ENCODE measurements at regions not wholly inside any gene's neighbourhood (a gene's known extent, or its start where the extent isn't known, plus 50 kb on each side); places are given as distances from the start of the nearest gene placed in this dataset.
A peak's percentile ranks its signal among the peaks of the same experiment; 100 is the strongest.

GRCh38 chr12:90102957-90103652, 394.5 kb upstream of the ATP2B1 start:
- RAD21 ChIA-PET (ENCODE audit: unreplicated experiment): interaction anchor here (0.6 to 3.4 kb wide), 9 partner anchors 90 to 565 kb away, joined by 3 to 37 read pairs (median 3); no protein-coding TSS in a partner anchor
- POLR2A ChIA-PET: interaction anchor here (1.7 kb wide), 1 partner anchor 559 kb away, joined by 7 read pairs; no protein-coding TSS in a partner anchor
- peak; percentile 93 for FAIRE-seq
- peak; percentile 24 for DNase-seq (ENCODE audit: low read depth, low spot score)
- H3K27me3 ChIP-seq (replicated peaks in 1 of 2; ENCODE audit: control insufficient read depth in 2 of 2, insufficient read depth in 2 of 2, low read length in 1 of 2): no peaks in the 10 kb centered on the region
- H3K9me3 ChIP-seq (replicated peaks; ENCODE audit: control insufficient read depth, insufficient read depth, low read length): no peaks in the 10 kb centered on the region
- no peak overlapping the region for H2AFZ ChIP-seq (ENCODE audit: control insufficient read depth, low read depth, low read length)
- no peaks in the 10 kb centered on the region for H4K20me1 ChIP-seq (ENCODE audit: control insufficient read depth, insufficient read depth)
- BruUV-seq (replicated peaks): no TSS peak
- no peaks in the 10 kb centered on the region for H3K79me2 ChIP-seq (ENCODE audit: control insufficient read depth, insufficient read depth, low read length)
- H3K4me2 ChIP-seq (ENCODE audit: control insufficient read depth, insufficient read depth): no peak overlapping the region
- H3K4me3 ChIP-seq: no peak overlapping the region
- in situ Hi-C loops (cut with MboI) (loop anchor here (5.0 kb wide), 1 partner anchor 561 kb away; no protein-coding TSS in a partner anchor), intact Hi-C loops (cut with micrococcal nuclease; ENCODE audit: unreplicated experiment) (loop anchor here (1.0 to 5.0 kb wide), 5 partner anchors 149 to 560 kb away; partner anchors contain the start of gene ATP2B1)
- H3K4me1 ChIP-seq (ENCODE audit: control insufficient read depth, insufficient read depth, low read length): no peaks in the 10 kb centered on the region
- ATAC-seq: peak; percentile 98
- no peak overlapping the region for H3K9ac ChIP-seq (ENCODE audit: control insufficient read depth, insufficient read depth, low read length)
- 0 out of 2 replicates have a peak, but pooled peaks have one; percentile 38 for TF ChIP-seq FOXM1 (IDR thresholded peaks at IDR 0.05; ENCODE audit: low read depth, low read length)
- no peak for TF ChIP-seq BCL11A (IDR thresholded peaks at IDR 0.05; ENCODE audit: low read depth, low read length)
- 0 out of 2 replicates have a peak, but pooled peaks have one; percentile 25 for TF ChIP-seq NFIC (IDR thresholded peaks at IDR 0.05; ENCODE audit: low read depth, low read length)
- TF ChIP-seq SMC3 (IDR thresholded peaks at IDR 0.05; ENCODE audit: borderline replicate concordance, low read length): peak; percentile 71
- no peak for TF ChIP-seq HSF1 (IDR thresholded peaks at IDR 0.05; ENCODE audit: low read depth, low read length)
- TF ChIP-seq RUNX3 (IDR thresholded peaks at IDR 0.05; ENCODE audit: low read length): 0 out of 2 replicates have a peak, but pooled peaks have one; percentile 9
- peak; percentile 79 for TF ChIP-seq ZNF384 (IDR thresholded peaks at IDR 0.05; ENCODE audit: borderline replicate concordance, low read depth, low read length)
- no peak for TF ChIP-seq HCFC1 (IDR thresholded peaks at IDR 0.05; ENCODE audit: low read length)
- peak; percentile 56 to 62 (median 57) for TF ChIP-seq CTCF (IDR thresholded peaks at IDR 0.05 in 2 of 3, conservative IDR thresholded peaks at IDR 0.05 in 1 of 3; ENCODE audit: control insufficient read depth in 2 of 3, extremely low read depth in 1 of 3, insufficient read depth in 1 of 3, low read depth in 3 of 3, low read length in 3 of 3)
- TF ChIP-seq RAD21 (IDR thresholded peaks at IDR 0.05; ENCODE audit: insufficient read depth, low read depth, low read length): peak; percentile 63
- CTCF ChIA-PET: interaction anchor here (0.6 to 6.6 kb wide), 16 partner anchors 18 to 576 kb away, joined by 3 to 95 read pairs (median 4); no protein-coding TSS in a partner anchor
- 61% methylated on average over 3 of the region's 3 CpGs for WGBS (ENCODE audit: insufficient coverage, insufficient replicate concordance, low lambda C conversion rate, missing lambda C conversion rate)
- no peaks in the 10 kb centered on the region for H3K36me3 ChIP-seq (ENCODE audit: control insufficient read depth in 2 of 2, insufficient read depth in 2 of 2, low read length in 1 of 2)
- no peak overlapping the region for H3K27ac ChIP-seq (ENCODE audit: control insufficient read depth, insufficient read depth)
- SMC1A ChIA-PET (ENCODE audit: uncharacterized antibody, unreplicated experiment): interaction anchor here (0.6 to 7.3 kb wide), 10 partner anchors 56 to 561 kb away, joined by 3 to 93 read pairs (median 4); no protein-coding TSS in a partner anchor

All from GM12878 (cell line).